H9 (cell line): ENCODE measurements at regions not wholly inside any gene's neighbourhood (a gene's known extent, or its start where the extent isn't known, plus 50 kb on each side); places are given as distances from the start of the nearest gene placed in this dataset.

Source experiments
- DNase-seq: peaks from one replicate; pipeline ENCODE4 v3.0.0-alpha.2; 2017
- H2AFZ ChIP-seq: one replicate; pipeline ENCODE4 v1.6.1; 2013; ENCODE audit warnings: mild to moderate bottlenecking, low read length, control low read depth, moderate library complexity
- H2AK5ac ChIP-seq: 2 replicates; pipeline ENCODE4 v1.6.1; 2013; ENCODE audit warnings: low read length, control low read depth, mixed read lengths; ENCODE audit not compliant: insufficient read length
- H2BK120ac ChIP-seq: one replicate; pipeline ENCODE4 v1.6.1; 2013; ENCODE audit warnings: low read depth, mild to moderate bottlenecking, low read length, control low read depth, inconsistent platforms; ENCODE audit not compliant: poor library complexity, severe bottlenecking
- H2BK12ac ChIP-seq: 2 replicates; pipeline ENCODE4 v1.6.1; 2013; ENCODE audit warnings: low read length, control low read depth, mixed read lengths, low read depth; ENCODE audit not compliant: insufficient read length
- H2BK15ac ChIP-seq: 2 replicates; pipeline ENCODE4 v1.6.1; 2013; ENCODE audit warnings: low read depth, low read length, control low read depth
- H2BK20ac ChIP-seq: one replicate; pipeline ENCODE4 v1.6.1; 2013; ENCODE audit warnings: low read depth, mild to moderate bottlenecking, low read length, control low read depth, inconsistent platforms; ENCODE audit not compliant: poor library complexity, severe bottlenecking
- H2BK5ac ChIP-seq: 2 replicates; pipeline ENCODE4 v1.6.1; 2013; ENCODE audit warnings: low read length, control low read depth, mixed read lengths; ENCODE audit not compliant: insufficient read length
- H3K14ac ChIP-seq: 2 replicates; pipeline ENCODE4 v1.6.1; 2013; ENCODE audit warnings: low read length, control low read depth; ENCODE audit not compliant: insufficient read depth
- H3K18ac ChIP-seq: 2 replicates; pipeline ENCODE4 v1.6.1; 2013; ENCODE audit warnings: low read depth, mild to moderate bottlenecking, mixed read lengths, low read length, control low read depth; ENCODE audit not compliant: insufficient read length
- H3K23ac ChIP-seq: 2 replicates; pipeline ENCODE4 v1.6.1; 2013; ENCODE audit warnings: low read length, control low read depth, mixed read lengths, low read depth; ENCODE audit not compliant: insufficient read length
- H3K23me2 ChIP-seq: 2 replicates; pipeline ENCODE4 v1.6.1; 2013; ENCODE audit warnings: low read depth, mild to moderate bottlenecking, mixed read lengths, low read length, control low read depth; ENCODE audit not compliant: insufficient read length, poor library complexity, severe bottlenecking
- H3K27ac ChIP-seq: 2 replicates; pipeline ENCODE4 v1.5.1; 2013; ENCODE audit warnings: low read length, control low read depth, mixed read lengths, low read depth; ENCODE audit not compliant: insufficient read length
- H3K27me3 ChIP-seq: 2 replicates; pipeline ENCODE4 v1.6.1; 2013; ENCODE audit warnings: low read length, control low read depth, inconsistent platforms; ENCODE audit not compliant: insufficient read depth
- H3K4ac ChIP-seq: 2 replicates; pipeline ENCODE4 v1.6.1; 2013; ENCODE audit warnings: low read depth, mild to moderate bottlenecking, control low read depth, inconsistent platforms, low read length, moderate library complexity
- H3K4me1 ChIP-seq: 2 replicates; pipeline ENCODE4 v1.6.1; 2013; ENCODE audit warnings: low read length, control low read depth, inconsistent platforms; ENCODE audit not compliant: insufficient read depth
- H3K4me2 ChIP-seq: 2 replicates; pipeline ENCODE4 v1.6.1; 2013; ENCODE audit warnings: low read length, control low read depth, mixed read lengths; ENCODE audit not compliant: insufficient read length, insufficient read depth
- H3K56ac ChIP-seq: 2 replicates; pipeline ENCODE4 v1.6.1; 2013; ENCODE audit warnings: low read depth, mild to moderate bottlenecking, mixed read lengths, low read length, control low read depth; ENCODE audit not compliant: insufficient read length
- H3K79me1 ChIP-seq: 2 replicates; pipeline ENCODE4 v1.6.1; 2013; ENCODE audit warnings: low read depth, mild to moderate bottlenecking, moderate library complexity, low read length, control low read depth, inconsistent platforms; ENCODE audit not compliant: insufficient read depth, poor library complexity, severe bottlenecking
- H3K79me2 ChIP-seq: 2 replicates; pipeline ENCODE4 v1.6.1; 2013; ENCODE audit warnings: low read length, control low read depth, inconsistent platforms; ENCODE audit not compliant: insufficient read depth
- H3K9ac ChIP-seq: 2 replicates; pipeline ENCODE4 v1.6.1; 2013; ENCODE audit warnings: low read length, control low read depth, mixed read lengths; ENCODE audit not compliant: insufficient read length; ENCODE audit errors: extremely low read depth
- H3K9me3 ChIP-seq: one replicate; pipeline ENCODE4 v1.6.1; 2013; ENCODE audit warnings: low read depth, low read length, inconsistent platforms; ENCODE audit not compliant: control insufficient read depth
- H3T11ph ChIP-seq: one replicate; pipeline ENCODE4 v1.6.1; 2013; ENCODE audit warnings: mild to moderate bottlenecking, low read length, control low read depth, inconsistent platforms
- H4K20me1 ChIP-seq: one replicate; pipeline ENCODE4 v1.6.1; 2013; ENCODE audit not compliant: control insufficient read depth, insufficient read length, insufficient read depth
- H4K5ac ChIP-seq: 2 replicates; pipeline ENCODE4 v1.6.1; 2013; ENCODE audit warnings: low read depth, mild to moderate bottlenecking, mixed read lengths, low read length, control low read depth; ENCODE audit not compliant: insufficient read length
- H4K8ac ChIP-seq: replicated peaks from 2 replicates; pipeline ENCODE4 v1.6.1; 2013; ENCODE audit warnings: low read length, control low read depth, mixed read lengths, low read depth; ENCODE audit not compliant: insufficient read length
- H4K91ac ChIP-seq: 2 replicates; pipeline ENCODE4 v1.6.1; 2013; ENCODE audit warnings: low read depth, mild to moderate bottlenecking, moderate library complexity, mixed read lengths, low read length, control low read depth; ENCODE audit not compliant: insufficient read length
- H3K27ac Mint-ChIP-seq, 3 experiments: 2 replicates in 2 of 3; 3 replicates in 1 of 3; pipeline ENCODE4 v1.8.0; 2020 to 2021; ENCODE audit warnings: mixed read lengths in 3 of 3, mild to moderate bottlenecking in 1 of 3, moderate library complexity in 1 of 3
- H3K27me3 Mint-ChIP-seq: 2 replicates; pipeline ENCODE4 v1.8.0; 2021; ENCODE audit warnings: low read depth, mild to moderate bottlenecking, moderate library complexity, mixed read lengths
- H3K36me3 Mint-ChIP-seq, 3 experiments: 2 replicates in 2 of 3; 3 replicates in 1 of 3; pipeline ENCODE4 v1.8.0; 2020 to 2021; ENCODE audit warnings: low read depth in 3 of 3, mixed read lengths in 3 of 3; ENCODE audit not compliant: insufficient read depth in 1 of 3
- H3K4me1 Mint-ChIP-seq, 2 experiments: 2 replicates each; pipeline ENCODE4 v1.8.0; 2020; ENCODE audit warnings: mixed read lengths in 2 of 2
- H3K4me3 Mint-ChIP-seq, 2 experiments: 2 replicates in 1 of 2; 3 replicates in 1 of 2; pipeline ENCODE4 v1.8.0; 2020 to 2021; ENCODE audit warnings: mild to moderate bottlenecking in 2 of 2, mixed read lengths in 2 of 2, moderate library complexity in 1 of 2
- H3K9me3 Mint-ChIP-seq, 2 experiments: 2 replicates in 1 of 2; 3 replicates in 1 of 2; pipeline ENCODE4 v1.8.0; 2020; ENCODE audit warnings: mild to moderate bottlenecking in 2 of 2, mixed read lengths in 2 of 2, moderate library complexity in 1 of 2
- CTCF ChIP-seq: fragments of 200-600 bp; sonication (generic); conservative IDR thresholded peaks from 3 replicates; pipeline ENCODE4 v1.8.0; 2021; ENCODE audit warnings: antibody characterized with exemption, mild to moderate bottlenecking
- WGBS: extraction: QIAGEN DNeasy Blood & Tissue Kit; methylation state at CpG from one replicate; pipeline ENCODE4 v1.1.7; 2013; ENCODE audit warnings: missing lambda C conversion rate, low lambda C conversion rate, mixed read lengths; ENCODE audit not compliant: insufficient read length; ENCODE audit errors: extremely low coverage; 5-methylcytosine and 5-hydroxymethylcytosine counted together

DNA sequence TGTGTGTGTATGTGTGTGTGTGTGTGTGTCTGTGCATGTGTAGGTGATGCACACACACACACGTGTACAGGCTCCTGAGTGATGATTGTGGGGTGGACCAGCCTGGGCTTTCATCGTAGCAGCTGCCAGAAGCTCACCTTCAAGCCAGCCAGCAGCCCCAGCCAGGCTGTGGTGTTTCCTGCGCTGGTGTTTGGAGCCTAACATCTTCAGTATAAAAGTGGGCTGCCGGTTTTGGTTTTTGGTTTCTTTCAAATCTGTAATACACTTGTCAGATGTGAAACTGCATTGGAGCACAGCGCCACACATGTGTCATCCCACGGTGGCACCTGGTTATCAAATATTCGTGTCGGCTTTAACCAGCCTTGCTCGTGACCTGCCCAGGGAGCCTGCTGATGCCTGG, 114.2 kb downstream of the OLFM1 start:
- H4K8ac ChIP-seq, result no peak overlapping the region
- Mint-ChIP-seq H3K27me3 (peaks cover 34% of the 10 kb centered on the region), H3K27ac (no peak overlapping the region), H3K9me3 (peaks cover 13 to 21% of the 10 kb centered on the region in 2 experiments), H3K36me3 (peaks cover 0 to 13% (median 12%) of the 10 kb centered on the region in 3 experiments; a peak in 6 of 7 replicates), H3K4me3 (no peak overlapping the region), H3K4me1 (peaks cover 28 to 29% of the 10 kb centered on the region in 2 experiments)
- H4K20me1 ChIP-seq, result no peaks in the 10 kb centered on the region
- H3K79me2 ChIP-seq, result no peaks in the 10 kb centered on the region
- no peak overlapping the region for H4K5ac ChIP-seq
- H2BK20ac ChIP-seq, result no peak overlapping the region
- WGBS, result no CpG with 5 or more reads among the region's 9 CpGs
- peaks cover 14% of the 10 kb centered on the region; the same call in 1 of the 2 replicates for H3K4me1 ChIP-seq
- H3K56ac ChIP-seq, result no peak overlapping the region
- no peak for DNase-seq
- no peak for TF ChIP-seq CTCF
- H2AK5ac ChIP-seq, result no peak overlapping the region
- H4K91ac ChIP-seq, result no peak overlapping the region
- H3T11ph ChIP-seq, result no peak overlapping the region
- no peaks in the 10 kb centered on the region for H3K23me2 ChIP-seq
- no peak overlapping the region for H2BK12ac ChIP-seq
- no peak overlapping the region for H3K23ac ChIP-seq
- H2BK5ac ChIP-seq, result no peak overlapping the region
- no peaks in the 10 kb centered on the region for H3K79me1 ChIP-seq
- no peak overlapping the region for H3K18ac ChIP-seq
- H2BK120ac ChIP-seq, result no peak overlapping the region
- no peak overlapping the region for H2BK15ac ChIP-seq
- no peak overlapping the region for H3K4me2 ChIP-seq
- no peak overlapping the region for H2AFZ ChIP-seq
- no peak overlapping the region for H3K4ac ChIP-seq
- no peak overlapping the region for H3K14ac ChIP-seq
- no peak overlapping the region for H3K9ac ChIP-seq
- H3K27me3 ChIP-seq, result no peaks in the 10 kb centered on the region
- H3K9me3 ChIP-seq, result no peaks in the 10 kb centered on the region
- H3K27ac ChIP-seq, result no peak overlapping the region
